Stimulated activated CD4-positive, alpha-beta T cell treated with anti-CD3 and anti-CD28 coated beads, Interleukin-12 subunit alpha, Interleukin-12 subunit beta, amount 100 ng/mL, for 24 hours (primary cell): ENCODE measurements at regions not wholly inside any gene's neighbourhood (a gene's known extent, or its start where the extent isn't known, plus 50 kb on each side); places are given as distances from the start of the nearest gene placed in this dataset.
"Not testable (repeated sequence)": the region's sequence is repeated elsewhere in the genome, so short reads cannot be mapped to it uniquely, and the experiment has no call there.

ENCODE experiments used
- DNase-seq, 2 experiments: peaks; one replicate each; pipeline ENCODE4 v3.0.0-alpha.2; 2020; ENCODE audit warnings: low read depth in 2 of 2

DNA sequence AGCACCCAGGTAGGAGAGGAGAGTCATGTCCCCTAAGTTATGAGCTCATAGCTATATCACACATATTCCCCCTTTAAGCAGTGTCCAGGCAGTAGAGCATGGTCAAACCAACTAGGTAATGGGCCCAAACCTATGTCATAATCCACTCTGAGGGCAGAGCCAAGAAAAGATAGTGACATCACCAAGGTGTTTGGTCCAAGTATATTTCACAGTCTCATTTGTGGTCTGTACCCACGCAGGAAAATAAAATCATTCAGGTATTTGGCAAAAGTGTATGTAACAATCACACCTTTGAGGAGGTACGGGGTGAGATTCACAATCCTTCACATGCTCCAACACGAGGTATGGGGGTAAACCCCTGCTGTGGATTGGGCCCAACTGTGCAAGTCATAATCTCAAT is 2112.8 kb downstream of the TP53TG3F start:
- no peak for DNase-seq

DNA sequence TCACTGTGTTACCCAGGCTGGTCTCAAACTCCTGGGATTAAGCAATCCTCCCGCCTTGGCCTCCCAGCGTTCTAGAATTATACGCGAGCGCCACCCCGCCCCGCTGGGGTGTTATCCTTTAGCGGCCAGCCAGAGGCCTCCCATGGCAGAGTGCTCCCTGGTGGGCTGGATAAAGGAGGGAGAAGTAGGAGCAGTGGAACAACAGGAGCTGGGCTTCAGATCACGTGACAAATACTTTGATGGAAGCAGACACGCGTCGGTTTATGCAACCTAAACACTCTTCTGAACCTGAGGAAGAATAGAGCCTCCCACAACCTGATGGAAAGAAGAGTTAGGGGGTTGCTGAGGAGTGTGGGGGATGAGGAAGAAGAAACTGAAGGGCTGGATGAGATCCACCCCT is 2114.0 kb downstream of the TP53TG3F start:
- no peak for DNase-seq

DNA sequence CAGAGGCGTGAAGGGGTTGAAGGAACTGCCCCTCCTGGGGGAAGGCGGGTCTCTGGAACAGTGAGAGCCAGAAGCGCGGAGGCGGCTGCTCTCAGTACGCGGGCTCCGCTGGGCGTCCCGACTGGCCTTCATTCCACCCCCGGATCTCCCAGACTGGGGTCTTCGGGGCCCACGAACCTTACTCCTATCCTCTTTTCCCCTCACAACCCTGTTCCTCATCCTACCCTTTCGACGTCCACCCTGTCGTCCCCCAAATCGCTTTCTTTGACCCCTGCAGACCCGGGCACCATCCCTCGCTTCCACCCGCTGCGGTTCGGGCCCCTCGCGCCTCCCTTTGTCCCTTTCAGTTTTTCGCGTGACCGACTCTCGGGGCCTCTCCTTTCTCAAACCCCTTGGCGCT is 2114.6 kb downstream of the TP53TG3F start:
- DNase-seq: no peak

DNA sequence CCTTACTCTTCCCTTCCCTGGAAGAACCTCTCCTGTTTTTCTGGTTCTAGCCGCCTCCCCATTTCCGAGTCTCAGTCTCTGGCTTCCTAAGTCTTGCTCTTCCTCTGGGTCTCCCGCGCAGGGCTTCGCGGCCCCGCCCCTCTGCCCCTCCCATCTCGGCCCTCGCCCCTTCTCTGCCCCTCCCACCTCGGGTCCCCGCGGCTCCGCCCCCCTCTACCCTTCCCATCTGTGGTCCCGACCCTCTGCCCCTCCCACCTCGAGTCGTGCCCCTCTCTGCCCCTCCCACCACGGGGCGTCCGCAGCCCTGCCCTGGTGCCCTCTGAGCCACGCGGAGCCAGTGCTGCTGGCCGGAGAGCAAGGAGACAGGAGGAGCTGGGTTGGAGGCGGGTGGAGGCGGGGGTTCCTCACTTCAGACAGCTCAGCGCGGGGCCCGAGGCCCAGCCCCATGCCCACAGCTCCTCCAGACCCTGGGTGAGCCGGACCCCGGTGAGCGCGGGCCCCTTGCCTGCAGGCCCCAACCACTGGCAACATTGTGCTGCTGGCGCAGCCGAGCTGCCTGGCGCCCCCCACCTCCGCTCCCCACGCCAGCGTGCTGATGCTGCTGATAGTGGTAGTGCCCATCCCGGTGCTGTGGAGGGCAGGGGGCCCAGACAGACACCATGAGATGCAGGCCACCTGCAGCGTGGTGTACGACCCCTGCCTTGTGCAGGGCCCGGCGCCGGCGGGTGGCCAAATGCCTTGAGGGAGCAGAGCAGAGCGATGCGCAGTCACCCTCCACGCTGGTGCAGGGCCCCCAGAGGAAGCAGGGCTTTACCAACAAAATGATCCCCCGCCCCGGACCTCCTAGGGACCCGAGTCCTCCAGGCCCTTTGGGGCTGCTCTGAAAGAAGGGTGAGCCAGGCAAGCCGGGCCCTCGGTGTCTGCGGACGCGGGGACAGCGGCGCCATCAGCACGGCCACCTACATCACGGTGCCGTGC is 2115.3 kb downstream of the TP53TG3F start:
- no peak for DNase-seq

DNA sequence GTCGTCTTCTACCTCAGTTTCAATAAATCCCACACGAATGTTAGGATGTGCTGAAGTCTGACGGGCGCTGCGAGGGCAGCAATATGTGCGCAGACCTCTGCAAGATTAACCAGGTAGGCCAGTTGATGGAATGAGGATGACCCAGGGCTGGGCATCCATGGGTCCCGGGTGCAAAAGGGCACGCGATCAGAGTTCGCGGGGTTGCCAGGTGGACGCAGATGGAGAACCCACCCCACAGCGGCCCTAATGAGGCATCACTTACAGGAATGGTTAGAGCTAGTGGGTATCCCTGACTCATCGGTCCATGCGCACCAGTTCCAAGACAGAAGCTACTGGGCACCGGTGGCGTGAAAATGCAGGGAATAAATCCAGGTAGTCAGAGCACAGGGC is 2116.0 kb downstream of the TP53TG3F start:
- DNase-seq: no peak

DNA sequence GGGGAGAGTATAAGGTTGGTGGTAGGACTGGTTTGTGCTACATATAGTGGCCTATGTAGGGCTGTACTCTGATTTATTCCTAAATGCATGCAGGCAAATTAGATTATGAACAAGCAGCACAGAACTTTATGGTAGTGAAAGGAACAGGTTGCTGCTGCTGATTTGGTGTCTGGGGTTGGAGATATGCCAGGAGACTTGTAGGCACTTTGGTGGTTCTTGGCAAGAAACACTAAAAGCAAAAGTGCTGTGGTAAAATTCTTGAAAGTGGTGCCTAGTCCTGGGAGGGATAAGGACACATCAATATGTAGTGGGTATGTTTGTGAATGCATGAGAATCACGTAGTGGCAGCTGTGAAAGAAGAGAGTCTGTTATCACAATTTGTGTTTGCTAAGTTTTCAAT is 2126.0 kb downstream of the TP53TG3F start:
- DNase-seq: no peak

DNA sequence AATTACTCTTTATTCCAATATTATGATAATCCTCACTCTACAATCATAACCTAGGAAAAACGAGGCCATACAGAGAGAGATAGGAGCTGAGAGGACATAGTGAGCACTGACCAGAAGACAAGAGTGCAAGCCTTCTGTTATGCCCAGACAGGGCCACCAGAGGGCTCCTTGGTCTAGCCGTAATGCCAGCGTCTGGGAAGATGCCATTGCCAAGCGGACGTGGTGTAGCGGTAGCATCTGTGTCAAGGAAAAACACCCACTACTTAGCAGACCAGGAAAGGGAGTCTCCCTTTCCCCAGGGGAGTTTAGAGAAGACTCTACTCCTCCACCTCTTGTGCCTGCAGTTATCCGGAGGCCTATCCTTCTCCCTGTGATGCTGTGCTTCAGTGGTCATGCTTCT is 2131.5 kb downstream of the TP53TG3F start:
- not testable (repeated sequence) for DNase-seq

DNA sequence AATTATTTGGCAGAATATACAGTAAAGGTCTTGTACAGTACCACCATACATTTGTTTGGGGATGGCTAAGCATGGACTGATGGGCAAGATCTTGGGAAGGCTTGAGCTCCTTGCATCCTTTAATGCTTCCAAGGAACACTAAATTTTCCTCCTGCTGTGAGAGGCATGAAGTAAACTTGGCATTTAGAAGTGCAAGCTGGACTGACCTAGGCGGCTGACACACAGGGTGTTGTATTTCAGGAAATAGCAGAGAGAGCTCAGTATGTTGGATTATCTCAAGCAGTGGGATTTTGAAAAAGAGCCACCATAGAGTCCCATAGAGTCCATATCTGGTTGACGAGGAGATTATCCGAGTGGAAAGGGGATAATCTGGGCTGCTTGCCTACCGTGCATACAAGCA is 2137.1 kb downstream of the TP53TG3F start:
- DNase-seq: no peak

DNA sequence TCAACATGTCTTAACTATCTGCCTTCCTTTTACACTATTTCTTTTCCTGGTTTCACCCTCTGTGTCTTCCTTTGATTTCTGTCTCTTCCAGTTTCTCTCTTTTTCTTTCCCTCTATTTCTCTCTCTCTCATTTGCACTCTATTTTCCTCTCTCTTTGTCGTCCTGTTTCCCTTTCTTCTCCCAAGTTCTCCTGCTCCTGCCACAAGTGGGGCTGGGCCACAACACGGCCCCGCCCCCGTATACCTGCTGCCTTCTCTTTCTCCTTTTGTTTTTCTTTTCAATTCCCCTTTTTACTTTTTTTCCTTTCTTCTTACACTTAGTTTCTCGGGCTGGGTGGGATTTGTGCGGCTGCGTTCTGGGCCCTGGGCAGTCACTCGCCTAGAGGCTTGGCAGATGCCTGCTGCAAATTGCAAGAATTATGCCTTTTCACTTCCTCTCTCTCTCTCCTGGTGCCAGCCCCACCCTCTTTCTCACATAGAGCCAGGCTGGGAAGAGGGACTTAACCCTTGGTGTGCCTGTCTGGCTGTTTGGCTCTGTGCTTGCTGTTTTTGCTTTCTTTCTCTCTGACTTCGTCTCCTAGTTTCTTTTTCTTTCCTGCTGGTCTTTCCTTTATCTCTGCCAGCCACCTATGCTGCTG is 2139.4 kb downstream of the TP53TG3F start:
- DNase-seq: no peak

DNA sequence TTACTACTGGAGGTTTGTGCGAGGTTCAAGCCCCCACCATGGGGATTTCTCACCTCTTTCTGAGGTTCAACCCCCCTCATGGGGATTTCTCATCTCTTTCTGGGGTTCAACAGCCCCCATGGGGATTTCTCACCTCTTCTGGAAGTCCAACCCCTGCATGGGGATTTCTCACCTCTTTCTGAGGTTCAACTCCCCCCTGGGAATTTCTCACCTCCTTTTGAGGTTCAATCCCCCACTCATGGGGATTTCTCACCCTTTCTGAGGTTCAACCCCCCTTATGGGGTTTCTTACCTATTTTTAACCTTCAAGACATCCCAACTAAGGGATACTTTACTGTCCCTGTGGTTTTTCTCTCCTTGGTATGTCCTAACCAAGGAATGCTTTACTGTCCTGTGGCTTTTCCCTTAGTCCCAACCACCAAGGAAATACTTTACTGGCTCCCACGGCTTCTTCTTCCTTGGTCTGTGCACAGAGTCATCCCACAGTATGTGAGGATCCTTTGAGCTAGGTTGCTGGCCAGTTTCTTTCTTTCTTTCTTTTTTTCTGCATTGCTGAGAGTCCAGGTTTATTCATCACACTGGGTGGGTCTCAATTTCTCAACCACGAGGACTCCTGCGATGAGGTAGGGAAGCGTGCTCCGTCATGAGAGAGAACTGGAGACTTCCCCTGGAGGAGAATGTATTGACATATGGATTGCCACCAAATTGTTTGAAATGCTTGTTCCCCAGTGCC is 2140.2 kb downstream of the TP53TG3F start:
- no peak for DNase-seq

DNA sequence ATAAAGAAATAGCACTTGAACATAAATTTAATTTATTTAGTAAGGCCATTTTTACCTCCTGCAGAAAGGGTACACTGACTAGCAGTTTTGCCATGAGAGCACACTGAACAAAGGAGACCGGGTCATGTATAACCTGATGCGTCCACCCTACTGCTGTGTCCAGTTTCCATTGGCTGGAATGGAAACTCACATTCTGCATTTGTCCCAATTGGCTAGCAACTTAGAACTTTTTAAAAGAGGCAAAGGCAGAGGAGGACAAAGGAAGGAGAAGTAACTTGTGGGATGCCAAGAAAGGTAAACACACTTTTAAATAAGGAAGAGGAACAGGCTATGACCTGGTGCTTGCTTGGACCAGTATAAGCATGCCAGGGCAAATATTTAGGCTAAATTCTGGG is 2140.7 kb downstream of the TP53TG3F start:
- DNase-seq: not testable (repeated sequence)

DNA sequence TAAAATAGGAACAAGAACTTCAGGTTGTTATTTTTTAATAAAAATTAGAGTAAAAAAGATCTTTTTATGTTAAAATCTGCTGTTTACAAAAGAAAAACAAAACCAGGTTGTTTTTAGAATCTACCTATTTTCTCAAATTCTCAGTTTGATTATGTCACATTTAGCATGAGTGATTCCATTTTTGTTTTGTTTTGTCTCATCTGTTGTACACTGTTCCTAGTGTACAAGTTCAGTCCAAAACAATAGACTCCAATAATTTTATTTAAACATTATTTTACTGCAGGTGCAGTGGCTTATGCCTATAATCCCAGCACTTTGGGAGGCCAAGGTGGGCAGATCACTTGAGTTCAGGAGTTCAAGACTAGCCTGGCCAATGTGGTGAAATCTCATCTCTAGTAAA is 2142.7 kb downstream of the TP53TG3F start:
- DNase-seq: no peak

DNA sequence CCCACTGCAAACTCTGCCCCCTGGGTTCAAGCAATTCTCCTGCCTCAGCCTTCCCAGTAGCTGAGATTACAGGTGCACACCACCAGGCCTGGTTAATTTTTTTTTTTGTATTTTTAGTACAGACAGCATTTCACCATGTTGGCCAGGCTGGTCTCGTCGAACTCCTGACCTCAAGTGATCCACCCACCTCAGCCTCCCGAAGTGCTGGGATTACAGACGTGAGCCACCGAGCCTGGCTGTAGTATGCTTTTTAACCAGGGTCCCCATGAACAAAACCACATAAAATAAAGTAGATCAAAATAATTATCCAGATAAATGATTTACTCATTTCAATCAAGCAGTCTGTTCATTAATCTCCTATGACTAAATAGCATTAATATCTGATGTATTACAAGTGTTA is 2144.0 kb downstream of the TP53TG3F start:
- not testable (repeated sequence) for DNase-seq

DNA sequence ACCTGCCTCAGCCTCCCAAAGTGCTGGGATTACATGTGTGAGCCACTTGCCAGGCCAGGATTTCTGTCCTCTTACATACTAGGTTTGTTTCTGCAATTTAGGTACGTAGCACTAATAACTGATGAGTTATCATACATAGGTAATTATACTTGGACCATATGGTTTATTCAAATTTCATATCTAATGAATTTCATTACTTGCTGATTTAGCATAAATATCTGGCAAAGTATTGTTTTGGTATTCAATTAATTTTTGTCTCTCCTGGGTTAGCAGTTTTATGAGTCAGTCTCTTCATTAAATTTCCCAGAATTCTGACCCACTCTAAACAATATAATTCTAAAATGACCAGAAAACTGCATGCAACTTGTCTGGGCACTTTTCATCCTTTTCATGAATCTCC is 2146.5 kb downstream of the TP53TG3F start:
- no peak for DNase-seq

DNA sequence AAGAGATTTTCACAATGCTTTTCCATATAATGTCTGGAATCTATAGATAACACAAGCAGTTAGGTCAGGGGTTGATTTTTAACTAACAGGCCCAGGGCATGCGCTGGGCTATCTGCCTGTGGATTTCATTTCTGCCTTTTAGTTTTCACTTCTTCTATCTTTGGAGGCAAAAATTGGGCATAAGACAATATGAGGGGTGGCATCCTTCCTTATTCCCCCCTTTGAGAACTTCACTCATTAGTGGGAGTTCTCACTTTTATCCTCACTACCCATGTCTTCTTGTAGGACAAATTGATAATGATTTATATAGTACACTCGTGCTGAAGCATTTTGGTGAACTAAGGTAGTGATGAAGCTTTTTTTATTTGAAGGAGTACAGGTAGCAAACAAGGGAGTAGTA is 2155.5 kb downstream of the TP53TG3F start:
- DNase-seq: not testable (repeated sequence)

DNA sequence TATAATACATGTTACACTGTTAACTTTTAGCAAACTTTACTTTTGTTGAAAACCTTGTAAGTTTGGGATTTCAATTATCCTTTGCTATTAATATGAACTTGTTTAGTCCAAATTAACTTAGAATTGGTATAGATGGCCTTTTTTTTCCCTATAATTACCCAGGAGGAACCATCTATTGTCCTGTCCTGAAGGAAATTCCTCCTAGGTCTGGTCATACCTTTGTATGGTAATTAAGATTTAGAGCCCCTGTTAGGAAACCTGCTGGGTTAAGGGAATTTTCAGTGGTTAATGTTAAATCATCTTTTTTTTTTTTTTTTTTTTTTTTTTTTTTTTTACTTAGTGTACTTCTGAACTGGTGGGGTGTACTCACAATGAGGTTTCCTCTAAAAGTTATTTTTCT is 2159.8 kb downstream of the TP53TG3F start:
- DNase-seq: not testable (repeated sequence)

DNA sequence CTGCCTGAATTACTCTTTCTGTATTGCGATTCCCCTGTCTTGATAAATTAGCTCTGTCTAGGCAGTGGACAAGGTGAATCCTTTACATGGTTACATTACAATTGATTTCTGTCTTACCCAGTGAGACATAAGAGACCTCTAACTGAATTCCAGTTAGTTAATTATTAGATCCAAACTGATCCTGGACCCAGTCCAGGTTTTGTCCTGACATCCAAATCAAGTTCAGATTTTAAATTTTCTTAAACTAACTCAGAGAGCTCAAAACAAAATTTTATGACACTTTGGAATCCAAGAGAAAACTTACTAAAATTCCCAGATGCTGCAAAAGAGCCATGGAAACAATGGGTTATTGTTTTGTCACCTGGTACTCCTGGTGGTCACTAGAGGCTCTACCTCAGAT is 2166.6 kb downstream of the TP53TG3F start:
- DNase-seq: no peak

DNA sequence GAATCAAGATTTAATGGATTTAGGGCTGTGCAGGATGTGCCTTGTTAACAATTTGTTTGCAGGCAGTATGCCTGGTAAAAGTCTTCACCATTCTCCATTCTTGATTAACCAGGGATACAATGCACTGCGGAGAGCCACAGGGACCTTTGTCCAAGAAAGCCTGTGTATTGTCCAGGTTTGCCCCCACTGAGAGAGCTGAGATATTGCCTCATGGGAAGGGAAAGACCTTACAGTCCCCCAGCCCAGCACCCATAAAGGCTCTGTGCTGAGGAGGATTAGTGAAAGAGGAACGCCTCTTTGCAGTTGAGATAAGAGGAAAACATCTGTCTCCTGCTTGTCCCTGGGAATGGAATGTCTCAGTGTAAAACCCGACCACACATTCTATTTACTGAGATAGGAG is 2169.6 kb downstream of the TP53TG3F start:
- no peak for DNase-seq

DNA sequence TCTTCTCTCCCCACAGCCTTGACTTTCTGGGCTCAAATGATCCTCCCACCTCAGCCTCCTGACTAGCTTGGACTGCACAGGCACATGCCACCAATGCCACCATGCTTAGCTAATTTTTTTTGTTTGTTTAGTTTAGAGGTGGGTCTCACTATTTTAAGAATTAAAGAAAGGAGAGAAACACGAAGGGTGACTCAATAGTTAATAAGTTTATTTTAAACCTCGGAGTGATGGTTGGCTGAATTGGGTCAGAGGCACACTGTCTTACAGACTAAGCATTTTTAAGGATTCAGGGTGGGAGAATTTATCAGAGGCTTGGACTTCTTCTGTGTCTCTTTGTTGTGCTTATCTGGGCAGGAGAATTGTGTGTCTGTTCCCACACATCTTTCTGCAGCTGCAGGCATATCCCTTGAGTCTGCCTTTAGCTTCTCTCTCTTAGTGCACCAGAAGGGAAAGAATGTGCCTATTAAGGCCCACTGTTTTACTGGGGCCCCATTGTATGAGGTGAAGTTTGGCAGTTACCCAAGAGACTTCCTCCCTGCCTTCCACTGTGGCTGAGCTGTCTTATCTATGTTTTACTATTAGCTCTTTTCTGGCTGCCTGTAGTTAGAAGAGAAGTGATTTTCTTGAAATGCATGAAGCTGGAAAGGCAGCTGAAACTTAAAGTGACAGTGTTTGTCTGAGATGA is 2172.0 kb downstream of the TP53TG3F start:
- no peak for DNase-seq

DNA sequence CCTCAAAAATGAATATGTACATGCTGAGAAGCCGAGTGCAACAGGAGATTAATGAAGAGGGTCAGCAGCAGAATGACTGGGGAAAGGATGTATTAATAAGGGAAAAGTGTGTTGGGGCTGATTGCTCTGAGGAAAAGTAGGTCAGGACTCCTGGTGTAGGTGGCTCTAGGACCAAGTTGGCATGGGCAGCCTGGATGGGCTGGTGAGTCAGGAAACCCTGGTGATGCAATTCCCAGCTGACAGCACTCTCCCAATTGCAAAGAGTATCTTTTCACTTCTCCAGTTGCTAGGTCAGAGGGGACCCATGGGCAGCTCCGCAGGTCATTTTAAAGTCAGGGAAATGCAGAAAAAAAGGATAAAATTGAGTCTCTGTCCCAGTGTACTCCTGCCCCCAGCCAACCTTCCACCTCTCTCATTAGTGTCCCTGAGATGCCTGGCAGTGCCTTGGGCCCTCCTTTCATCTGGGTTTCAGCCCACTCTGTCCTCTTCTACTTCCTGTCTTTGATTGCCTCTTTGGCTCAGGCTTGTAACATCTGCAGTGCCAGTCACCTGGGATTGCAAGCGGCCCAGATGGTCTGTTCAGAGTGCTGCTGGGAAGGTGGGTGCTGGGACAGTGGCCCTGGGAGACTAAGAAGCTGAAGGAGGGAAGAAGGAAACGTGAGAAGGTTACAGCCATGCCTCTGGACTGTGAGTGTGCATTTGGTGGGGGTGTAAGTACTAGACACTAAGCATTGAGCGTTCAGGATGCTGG is 2177.2 kb downstream of the TP53TG3F start:
- no peak for DNase-seq

DNA sequence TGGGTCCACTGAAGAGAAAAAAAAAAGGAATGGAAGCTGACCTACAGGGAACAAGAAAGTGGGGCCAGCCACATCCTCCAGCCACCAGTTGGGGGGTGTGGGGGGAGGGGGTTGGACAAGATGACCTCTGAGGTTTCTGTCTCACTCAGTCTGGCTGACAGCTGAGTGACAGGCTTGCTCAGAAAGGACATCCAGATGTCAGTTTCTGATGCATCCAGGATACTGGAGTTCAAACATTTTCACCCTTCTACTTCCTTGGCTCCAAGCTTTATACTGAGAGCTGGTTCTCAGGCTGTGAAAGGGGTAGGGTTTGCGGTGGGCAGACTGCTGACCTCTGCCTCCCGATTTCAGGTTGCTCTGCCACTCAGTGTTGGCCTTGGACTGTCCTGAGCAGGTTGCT is 2178.3 kb downstream of the TP53TG3F start:
- DNase-seq: no peak
